ENCODE measurements at regions not wholly inside any gene's neighbourhood (a gene's known extent, or its start where the extent isn't known, plus 50 kb on each side); places are given as distances from the start of the nearest gene placed in this dataset.
"Not testable (repeated sequence)": the region's sequence is repeated elsewhere in the genome, so short reads cannot be mapped to it uniquely, and the experiment has no call there.

DNA sequence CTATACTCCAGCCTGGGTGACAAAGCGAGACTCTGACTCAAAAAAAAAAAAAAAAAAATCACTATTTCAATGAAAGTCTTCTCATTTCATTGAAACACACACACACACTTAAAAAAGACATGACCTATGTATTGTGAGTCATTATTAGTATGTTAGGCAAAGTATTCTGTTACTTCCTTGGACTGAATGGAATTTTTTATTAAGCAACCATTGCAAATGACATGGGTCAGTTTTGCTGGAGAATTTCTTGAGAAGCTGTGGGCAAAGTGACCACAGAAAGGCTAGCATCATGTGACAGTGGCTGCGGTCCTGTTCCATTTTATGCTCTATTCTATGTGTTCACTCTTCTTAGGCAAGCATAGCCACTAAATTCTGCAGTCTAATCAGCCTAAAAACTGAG, 695.7 kb downstream of the TDRD15 start:
- H3K9ac ChIP-seq = no peak overlapping the region
- no peak overlapping the region for H3K4me3 ChIP-seq
- H3K27ac ChIP-seq = no peak overlapping the region
- H3K4me2 ChIP-seq = no peak overlapping the region
- H3K9me3 ChIP-seq = no peaks in the 10 kb centered on the region
- peaks cover 60% of the 10 kb centered on the region for H3K4me1 ChIP-seq
- TF ChIP-seq Cebpa-rat (IDR thresholded peaks at IDR 0.05) = no peak
- no peaks in the 10 kb centered on the region for H3K36me3 ChIP-seq
- no peaks in the 10 kb centered on the region for H3K27me3 ChIP-seq
- H4K20me1 ChIP-seq = no peaks in the 10 kb centered on the region

DNA sequence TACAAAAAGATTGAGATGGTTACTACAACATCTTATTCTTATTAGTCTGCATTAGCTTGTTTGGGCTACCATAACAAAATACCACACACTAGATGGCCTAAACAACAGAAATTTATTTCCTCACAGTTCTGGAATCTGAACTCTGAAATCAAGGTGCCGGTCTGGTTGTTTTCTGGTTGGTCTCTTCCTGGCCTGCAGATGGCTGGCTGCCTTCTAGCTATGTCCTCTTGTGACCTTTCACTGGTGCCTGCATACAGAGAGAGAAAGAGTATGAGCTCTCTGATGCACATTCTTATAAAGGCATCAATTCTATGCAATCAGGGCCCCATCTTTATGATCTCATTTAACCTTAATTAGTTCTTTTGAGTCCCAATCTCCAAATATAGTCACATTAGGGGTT, 696.5 kb downstream of the TDRD15 start:
- no peak overlapping the region for H3K4me3 ChIP-seq
- peak overlapping the region; percentile 17 for H3K4me2 ChIP-seq
- H3K27me3 ChIP-seq = no peaks in the 10 kb centered on the region
- no peak overlapping the region for H3K9ac ChIP-seq
- no peaks in the 10 kb centered on the region for H3K9me3 ChIP-seq
- no peak for TF ChIP-seq Cebpa-rat (IDR thresholded peaks at IDR 0.05)
- no peaks in the 10 kb centered on the region for H4K20me1 ChIP-seq
- H3K27ac ChIP-seq = no peak overlapping the region
- no peaks in the 10 kb centered on the region for H3K36me3 ChIP-seq
- H3K4me1 ChIP-seq = peaks cover 60% of the 10 kb centered on the region

- Histone ChIP-seq H3K36me3 (no peaks in the 10 kb centered on the region), H3K4me2 (0 out of 2 replicates have a peak overlapping the region, but pooled peaks have one; percentile 63), H3K9ac (no peak overlapping the region), H3K4me1 (peaks cover 60% of the 10 kb centered on the region), H3K27me3 (no peaks in the 10 kb centered on the region), H3K4me3 (no peak overlapping the region), H3K9me3 (no peaks in the 10 kb centered on the region), H4K20me1 (no peaks in the 10 kb centered on the region), H3K27ac (no peak overlapping the region)
- no peak for TF ChIP-seq Cebpa-rat (IDR thresholded peaks at IDR 0.05)
Observed at GRCh38 chr2:21821672-21822227, 698.0 kb downstream of the TDRD15 start.

GRCh38 chr2:21822505-21822904, 698.7 kb downstream of the TDRD15 start:
- Histone ChIP-seq H3K4me1 (peaks cover 56% of the 10 kb centered on the region), H3K4me2 (peak overlapping the region; percentile 63), H3K27me3 (no peaks in the 10 kb centered on the region), H3K36me3 (no peaks in the 10 kb centered on the region), H3K4me3 (no peak overlapping the region), H4K20me1 (no peaks in the 10 kb centered on the region), H3K9ac (no peak overlapping the region), H3K27ac (no peak overlapping the region), H3K9me3 (no peaks in the 10 kb centered on the region)
- no peak for TF ChIP-seq Cebpa-rat (IDR thresholded peaks at IDR 0.05)

GRCh38 chr2:21833767-21834166, 710.0 kb downstream of the TDRD15 start:
- H3K4me2 ChIP-seq = no peak overlapping the region
- H4K20me1 ChIP-seq = no peaks in the 10 kb centered on the region
- no peak overlapping the region for H3K27ac ChIP-seq
- no peak for TF ChIP-seq Cebpa-rat (IDR thresholded peaks at IDR 0.05)
- H3K4me3 ChIP-seq = no peak overlapping the region
- H3K9ac ChIP-seq = no peak overlapping the region
- no peaks in the 10 kb centered on the region for H3K9me3 ChIP-seq
- H3K4me1 ChIP-seq = peaks cover 23% of the 10 kb centered on the region
- H3K36me3 ChIP-seq = no peaks in the 10 kb centered on the region
- no peaks in the 10 kb centered on the region for H3K27me3 ChIP-seq

DNA sequence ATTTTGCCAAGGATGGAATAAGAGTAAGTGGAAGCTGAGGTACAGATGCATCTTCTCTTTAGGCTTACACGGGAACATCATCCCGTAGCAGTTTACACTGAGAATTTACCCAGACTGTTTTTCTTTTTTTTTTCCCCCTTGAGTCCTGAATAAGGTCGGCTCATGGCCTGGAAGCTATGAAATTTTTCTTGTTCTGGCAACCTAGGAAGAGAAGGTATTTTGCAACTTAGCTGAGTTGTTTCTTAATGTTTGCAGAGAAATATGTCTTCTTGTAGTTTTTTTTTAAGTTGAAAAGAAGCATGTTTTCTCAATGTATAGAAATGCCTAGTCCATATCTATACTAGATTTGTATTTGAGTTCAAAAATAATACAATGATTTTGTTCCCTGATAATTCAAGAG, 712.5 kb downstream of the TDRD15 start:
- H4K20me1 ChIP-seq = no peaks in the 10 kb centered on the region
- H3K4me3 ChIP-seq = no peak overlapping the region
- H3K9ac ChIP-seq = no peak overlapping the region
- H3K27ac ChIP-seq = no peak overlapping the region
- no peak overlapping the region for H3K4me2 ChIP-seq
- H3K9me3 ChIP-seq = no peaks in the 10 kb centered on the region; the same call in 1 of the 2 replicates
- TF ChIP-seq Cebpa-rat (IDR thresholded peaks at IDR 0.05) = no peak
- no peaks in the 10 kb centered on the region for H3K27me3 ChIP-seq
- H3K4me1 ChIP-seq = peaks cover 23% of the 10 kb centered on the region
- H3K36me3 ChIP-seq = no peaks in the 10 kb centered on the region

GRCh38 chr2:21836719-21837118, 713.0 kb downstream of the TDRD15 start:
- Histone ChIP-seq H3K9me3 (no peaks in the 10 kb centered on the region; the same call in 1 of the 2 replicates), H3K4me1 (peaks cover 23% of the 10 kb centered on the region), H3K4me2 (peak overlapping the region; percentile 32)

DNA sequence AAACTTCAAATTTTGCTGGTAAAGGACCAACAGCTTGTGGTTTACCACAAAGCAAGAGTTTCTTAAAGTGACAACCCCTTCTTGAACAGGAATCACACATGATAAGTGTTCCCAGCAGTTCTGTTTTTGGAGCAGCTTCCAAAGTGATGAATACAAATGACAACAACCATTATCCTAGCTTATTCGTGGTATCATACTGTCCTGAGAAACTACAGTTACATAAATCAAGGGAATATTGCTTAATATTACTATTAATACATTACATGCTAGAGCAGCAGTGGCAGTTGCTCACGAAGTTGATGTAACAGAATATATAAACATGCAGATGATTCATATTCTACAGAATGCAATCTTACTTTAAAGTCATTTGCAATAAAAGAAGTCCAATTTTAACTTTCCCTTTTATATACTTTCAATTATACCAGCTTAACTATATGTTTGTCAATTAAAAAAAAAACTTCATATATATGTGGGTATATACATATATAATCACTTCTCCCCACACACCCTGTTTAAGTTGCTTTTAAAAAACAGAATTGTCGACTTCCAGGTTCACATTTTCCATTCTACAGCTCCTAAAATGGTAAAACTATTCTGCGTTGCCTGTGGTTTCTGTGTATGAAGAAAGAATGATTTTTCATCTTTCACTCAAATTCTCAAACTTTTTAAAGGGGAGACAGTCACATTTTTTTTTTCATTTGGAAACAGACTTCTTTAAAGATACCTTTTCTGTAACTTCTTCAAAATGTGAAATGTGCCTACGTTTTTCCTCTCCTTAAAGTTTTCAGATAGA, 713.6 kb downstream of the TDRD15 start:
- Histone ChIP-seq H3K4me2 (peak overlapping the region; percentile 32), H3K9ac (no peak overlapping the region), H3K9me3 (no peaks in the 10 kb centered on the region; the same call in 1 of the 2 replicates)

More at GRCh38 chr2:21836719-21837118, 713.0 kb downstream of the TDRD15 start:
- no peak overlapping the region for H3K9ac ChIP-seq
- no peaks in the 10 kb centered on the region for H3K27me3 ChIP-seq
- no peaks in the 10 kb centered on the region for H4K20me1 ChIP-seq
- no peak overlapping the region for H3K27ac ChIP-seq
- TF ChIP-seq Cebpa-rat (IDR thresholded peaks at IDR 0.05) = no peak
- H3K36me3 ChIP-seq = no peaks in the 10 kb centered on the region
- no peak overlapping the region for H3K4me3 ChIP-seq

GRCh38 chr2:21841341-21841740, 717.6 kb downstream of the TDRD15 start:
- no peak overlapping the region for H3K4me3 ChIP-seq
- TF ChIP-seq Cebpa-rat (IDR thresholded peaks at IDR 0.05) = no peak
- H4K20me1 ChIP-seq = no peaks in the 10 kb centered on the region
- no peak overlapping the region for H3K4me2 ChIP-seq
- H3K9me3 ChIP-seq = no peaks in the 10 kb centered on the region; the same call in 1 of the 2 replicates
- no peaks in the 10 kb centered on the region for H3K27me3 ChIP-seq
- peaks cover 49% of the 10 kb centered on the region for H3K4me1 ChIP-seq
- no peaks in the 10 kb centered on the region for H3K36me3 ChIP-seq
- H3K9ac ChIP-seq = no peak overlapping the region
- H3K27ac ChIP-seq = no peak overlapping the region

More for the DNA sequence above, 713.6 kb downstream of the TDRD15 start:
- no peaks in the 10 kb centered on the region for H3K36me3 ChIP-seq
- no peak overlapping the region for H3K27ac ChIP-seq
- H3K27me3 ChIP-seq = no peaks in the 10 kb centered on the region
- TF ChIP-seq Cebpa-rat (IDR thresholded peaks at IDR 0.05) = no peak
- H3K4me3 ChIP-seq = no peak overlapping the region
- no peaks in the 10 kb centered on the region for H4K20me1 ChIP-seq
- peaks cover 23% of the 10 kb centered on the region for H3K4me1 ChIP-seq

- not testable (repeated sequence) for H3K36me3 ChIP-seq, H3K4me3 ChIP-seq, H3K9me3 ChIP-seq, H3K27ac ChIP-seq, H3K9ac ChIP-seq, H4K20me1 ChIP-seq, H3K4me2 ChIP-seq, H3K27me3 ChIP-seq
- H3K4me1 ChIP-seq = peaks cover 31% of the 10 kb centered on the region
Observed at GRCh38 chr2:21850367-21850766, 726.6 kb downstream of the TDRD15 start.

All from BLaER1 (cell line).